ENCODE measurements at regions not wholly inside any gene's neighbourhood (a gene's known extent, or its start where the extent isn't known, plus 50 kb on each side); places are given as distances from the start of the nearest gene placed in this dataset.
"Not testable (repeated sequence)": the region's sequence is repeated elsewhere in the genome, so short reads cannot be mapped to it uniquely, and the experiment has no call there.

DNA sequence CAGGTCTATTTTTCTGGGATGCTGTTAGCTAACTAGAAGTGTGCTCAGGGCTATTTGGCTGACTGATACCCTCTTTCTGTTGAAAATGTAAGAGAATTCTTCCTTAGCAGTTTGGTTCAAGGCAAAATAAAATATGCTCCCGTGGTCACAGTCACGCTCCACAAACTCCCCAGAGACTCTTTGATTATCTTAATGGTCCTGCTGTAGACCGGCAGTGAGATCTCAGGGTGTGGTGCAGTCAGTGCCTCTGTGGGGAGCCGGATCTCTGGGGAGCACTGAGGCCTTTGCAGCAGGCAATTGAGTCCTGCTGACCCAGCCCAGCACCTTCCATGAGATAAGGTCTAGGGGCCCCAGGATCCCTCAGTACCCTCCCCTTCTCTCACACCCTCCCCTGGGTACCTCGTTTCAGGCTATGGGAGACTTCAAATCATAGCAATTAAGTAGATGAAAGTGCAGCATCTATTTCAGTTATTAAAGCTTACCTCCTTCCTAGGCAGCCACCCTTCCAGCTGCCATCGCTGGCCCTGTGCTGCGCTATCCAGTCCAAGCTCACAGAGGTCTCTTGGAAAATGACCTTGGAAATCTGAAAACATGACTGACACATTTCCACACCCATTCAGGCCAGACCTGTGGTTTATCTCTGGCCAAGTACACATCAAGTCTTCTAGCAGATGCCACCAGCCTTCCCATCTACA, 98.1 kb downstream of the SEC16B start:
- TF ChIP-seq SIN3A (IDR thresholded peaks at IDR 0.05; ENCODE audit: borderline replicate concordance, insufficient read depth, low read depth, low read length) (no peak), TCF7L2 (IDR thresholded peaks at IDR 0.05; ENCODE audit: low read depth, low read length) (no peak), POLR2AphosphoS5 (IDR thresholded peaks at IDR 0.05; ENCODE audit: low read depth, low read length) (no peak)
- TF ChIP-seq, protein P1, sequence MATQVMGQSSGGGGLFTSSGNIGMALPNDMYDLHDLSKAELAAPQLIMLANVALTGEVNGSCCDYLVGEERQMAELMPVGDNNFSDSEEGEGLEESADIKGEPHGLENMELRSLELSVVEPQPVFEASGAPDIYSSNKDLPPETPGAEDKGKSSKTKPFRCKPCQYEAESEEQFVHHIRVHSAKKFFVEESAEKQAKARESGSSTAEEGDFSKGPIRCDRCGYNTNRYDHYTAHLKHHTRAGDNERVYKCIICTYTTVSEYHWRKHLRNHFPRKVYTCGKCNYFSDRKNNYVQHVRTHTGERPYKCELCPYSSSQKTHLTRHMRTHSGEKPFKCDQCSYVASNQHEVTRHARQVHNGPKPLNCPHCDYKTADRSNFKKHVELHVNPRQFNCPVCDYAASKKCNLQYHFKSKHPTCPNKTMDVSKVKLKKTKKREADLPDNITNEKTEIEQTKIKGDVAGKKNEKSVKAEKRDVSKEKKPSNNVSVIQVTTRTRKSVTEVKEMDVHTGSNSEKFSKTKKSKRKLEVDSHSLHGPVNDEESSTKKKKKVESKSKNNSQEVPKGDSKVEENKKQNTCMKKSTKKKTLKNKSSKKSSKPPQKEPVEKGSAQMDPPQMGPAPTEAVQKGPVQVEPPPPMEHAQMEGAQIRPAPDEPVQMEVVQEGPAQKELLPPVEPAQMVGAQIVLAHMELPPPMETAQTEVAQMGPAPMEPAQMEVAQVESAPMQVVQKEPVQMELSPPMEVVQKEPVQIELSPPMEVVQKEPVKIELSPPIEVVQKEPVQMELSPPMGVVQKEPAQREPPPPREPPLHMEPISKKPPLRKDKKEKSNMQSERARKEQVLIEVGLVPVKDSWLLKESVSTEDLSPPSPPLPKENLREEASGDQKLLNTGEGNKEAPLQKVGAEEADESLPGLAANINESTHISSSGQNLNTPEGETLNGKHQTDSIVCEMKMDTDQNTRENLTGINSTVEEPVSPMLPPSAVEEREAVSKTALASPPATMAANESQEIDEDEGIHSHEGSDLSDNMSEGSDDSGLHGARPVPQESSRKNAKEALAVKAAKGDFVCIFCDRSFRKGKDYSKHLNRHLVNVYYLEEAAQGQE (IDR thresholded peaks at IDR 0.05; ENCODE audit: insufficient read depth in 1 of 2, low read depth in 2 of 2, low read length in 1 of 2): no peak
- TF ChIP-seq, protein P2, sequence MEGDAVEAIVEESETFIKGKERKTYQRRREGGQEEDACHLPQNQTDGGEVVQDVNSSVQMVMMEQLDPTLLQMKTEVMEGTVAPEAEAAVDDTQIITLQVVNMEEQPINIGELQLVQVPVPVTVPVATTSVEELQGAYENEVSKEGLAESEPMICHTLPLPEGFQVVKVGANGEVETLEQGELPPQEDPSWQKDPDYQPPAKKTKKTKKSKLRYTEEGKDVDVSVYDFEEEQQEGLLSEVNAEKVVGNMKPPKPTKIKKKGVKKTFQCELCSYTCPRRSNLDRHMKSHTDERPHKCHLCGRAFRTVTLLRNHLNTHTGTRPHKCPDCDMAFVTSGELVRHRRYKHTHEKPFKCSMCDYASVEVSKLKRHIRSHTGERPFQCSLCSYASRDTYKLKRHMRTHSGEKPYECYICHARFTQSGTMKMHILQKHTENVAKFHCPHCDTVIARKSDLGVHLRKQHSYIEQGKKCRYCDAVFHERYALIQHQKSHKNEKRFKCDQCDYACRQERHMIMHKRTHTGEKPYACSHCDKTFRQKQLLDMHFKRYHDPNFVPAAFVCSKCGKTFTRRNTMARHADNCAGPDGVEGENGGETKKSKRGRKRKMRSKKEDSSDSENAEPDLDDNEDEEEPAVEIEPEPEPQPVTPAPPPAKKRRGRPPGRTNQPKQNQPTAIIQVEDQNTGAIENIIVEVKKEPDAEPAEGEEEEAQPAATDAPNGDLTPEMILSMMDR (IDR thresholded peaks at IDR 0.05): no peak
- no peak overlapping the region for H3K27ac ChIP-seq (ENCODE audit: low read length)
- H3K4me3 ChIP-seq (ENCODE audit: low read depth in 2 of 2, low read length in 2 of 2): no peak overlapping the region
- CTCF ChIA-PET: no interaction called here
- DNase-seq (ENCODE audit: low read depth, low spot score) (no peak), ATAC-seq (no peak)
- H3K36me3 ChIP-seq (ENCODE audit: control insufficient read depth, insufficient read depth, low read length): no peaks in the 10 kb centered on the region
- H3K4me1 ChIP-seq (ENCODE audit: control insufficient read depth, insufficient read depth, low read length): no peaks in the 10 kb centered on the region
- H3K9me3 ChIP-seq (ENCODE audit: control insufficient read depth, insufficient read depth, low read depth, low read length): no peaks in the 10 kb centered on the region
- POLR2A ChIA-PET: interaction anchor here (0.8 kb wide), 1 partner anchor 960 kb away, joined by 7 read pairs; no protein-coding TSS in a partner anchor
- intact Hi-C loops (cut with micrococcal nuclease; ENCODE audit: unreplicated experiment) (no loop called here), in situ Hi-C loops (cut with HindIII; ENCODE audit: low pct_unique_long_range_greater_than_20kb, low sequenced_read_pairs) (no loop called here)
- peaks cover 3% of the 10 kb centered on the region; the same call in 1 of the 2 replicates for H3K27me3 ChIP-seq (ENCODE audit: control insufficient read depth, insufficient read depth, low read length)
- no TSS peak for BruUV-seq (replicated peaks)

DNA sequence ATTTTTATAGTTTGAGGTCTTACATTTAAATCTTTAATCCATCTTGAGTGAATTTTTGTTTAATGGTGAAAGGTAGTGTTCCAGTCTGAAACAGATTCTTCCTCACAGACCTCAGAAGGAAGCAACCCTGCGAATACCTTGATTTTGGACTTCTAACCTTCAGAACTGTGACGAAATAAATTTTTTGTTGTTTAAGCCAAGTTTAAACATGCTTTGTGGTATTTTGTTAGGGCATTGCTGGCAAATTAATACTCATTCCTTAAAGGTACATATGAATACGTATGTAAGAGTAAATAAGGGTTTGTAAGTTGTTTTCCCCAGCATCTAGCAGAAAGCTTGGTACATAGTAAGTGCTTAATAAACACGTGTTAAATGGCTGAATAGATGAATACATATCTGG, 100.3 kb downstream of the SEC16B start:
- ChIA-PET POLR2A (no interaction called here), CTCF (no interaction called here)
- BruUV-seq (replicated peaks): no TSS peak
- Histone ChIP-seq H3K27me3 (ENCODE audit: control insufficient read depth, insufficient read depth, low read length) (peaks cover 3% of the 10 kb centered on the region; the same call in 1 of the 2 replicates), H3K4me3 (ENCODE audit: low read depth in 2 of 2, low read length in 2 of 2) (no peak overlapping the region), H3K27ac (ENCODE audit: low read length) (no peak overlapping the region), H3K4me1 (ENCODE audit: control insufficient read depth, insufficient read depth, low read length) (no peaks in the 10 kb centered on the region), H3K36me3 (ENCODE audit: control insufficient read depth, insufficient read depth, low read length) (no peaks in the 10 kb centered on the region), H3K9me3 (ENCODE audit: control insufficient read depth, insufficient read depth, low read depth, low read length) (no peaks in the 10 kb centered on the region)
- intact Hi-C loops (cut with micrococcal nuclease; ENCODE audit: unreplicated experiment) (no loop called here), in situ Hi-C loops (cut with HindIII; ENCODE audit: low pct_unique_long_range_greater_than_20kb, low sequenced_read_pairs) (no loop called here)
- DNase-seq (ENCODE audit: low read depth, low spot score) (no peak), ATAC-seq (no peak)
- no peak for TF ChIP-seq SIN3A (IDR thresholded peaks at IDR 0.05; ENCODE audit: borderline replicate concordance, insufficient read depth, low read depth, low read length)
- TF ChIP-seq, protein P1 (IDR thresholded peaks at IDR 0.05; ENCODE audit: insufficient read depth in 1 of 2, low read depth in 2 of 2, low read length in 1 of 2): no peak
- TF ChIP-seq, protein P2 (IDR thresholded peaks at IDR 0.05): no peak
- no peak for TF ChIP-seq TCF7L2 (IDR thresholded peaks at IDR 0.05; ENCODE audit: low read depth, low read length)
- TF ChIP-seq POLR2AphosphoS5 (IDR thresholded peaks at IDR 0.05; ENCODE audit: low read depth, low read length): no peak

DNA sequence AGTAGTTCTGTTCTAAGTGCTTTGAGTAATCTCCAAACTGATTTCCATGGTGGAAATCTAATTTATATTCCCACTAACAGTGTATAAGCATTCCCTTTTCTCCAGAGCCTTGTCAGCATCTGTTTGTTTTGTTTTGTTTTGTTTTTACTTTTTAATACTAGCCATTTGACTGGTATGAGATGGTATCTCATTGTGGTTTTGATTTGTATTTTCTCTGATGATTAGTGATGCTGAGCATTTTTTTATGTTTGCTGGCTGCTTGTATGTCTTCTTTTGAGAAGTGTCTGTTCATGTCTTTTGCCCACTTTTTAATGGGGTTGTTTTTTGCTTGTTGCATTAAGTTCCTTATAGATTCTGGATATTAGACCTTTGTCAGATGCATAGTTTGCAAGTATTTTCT, 100.8 kb downstream of the SEC16B start:
- DNase-seq (ENCODE audit: low read depth, low spot score); H3K36me3 ChIP-seq (ENCODE audit: control insufficient read depth, insufficient read depth, low read length); H3K9me3 ChIP-seq (ENCODE audit: control insufficient read depth, insufficient read depth, low read depth, low read length): not testable (repeated sequence)

More for the DNA sequence above, 100.8 kb downstream of the SEC16B start:
- BruUV-seq (replicated peaks); ATAC-seq; H3K4me1 ChIP-seq (ENCODE audit: control insufficient read depth, insufficient read depth, low read length); CTCF ChIA-PET; H3K27me3 ChIP-seq (ENCODE audit: control insufficient read depth, insufficient read depth, low read length); H3K4me3 ChIP-seq (ENCODE audit: low read depth in 2 of 2, low read length in 2 of 2); H3K27ac ChIP-seq (ENCODE audit: low read length); intact Hi-C loops (cut with micrococcal nuclease; ENCODE audit: unreplicated experiment); POLR2A ChIA-PET; in situ Hi-C loops (cut with HindIII; ENCODE audit: low pct_unique_long_range_greater_than_20kb, low sequenced_read_pairs): not testable (repeated sequence)

Measured in Panc1 (cell line).